MM.1S (cell line): ENCODE measurements at regions not wholly inside any gene's neighbourhood (a gene's known extent, or its start where the extent isn't known, plus 50 kb on each side); places are given as distances from the start of the nearest gene placed in this dataset.

Experiments used
- CTCF ChIP-seq: fragments of 300-600 bp; sonication (generic); IDR thresholded peaks from 2 replicates; pipeline ENCODE4 v1.5.1; 2016; ENCODE audit warnings: antibody characterized with exemption, low read length, mixed read lengths
- EZH2 ChIP-seq: fragments of 300-600 bp; sonication (generic); optimal IDR thresholded peaks from 2 replicates; pipeline ENCODE3; 2017; ENCODE audit warnings: low read depth, mild to moderate bottlenecking, antibody characterized with exemption, low read length, mixed read lengths

DNA sequence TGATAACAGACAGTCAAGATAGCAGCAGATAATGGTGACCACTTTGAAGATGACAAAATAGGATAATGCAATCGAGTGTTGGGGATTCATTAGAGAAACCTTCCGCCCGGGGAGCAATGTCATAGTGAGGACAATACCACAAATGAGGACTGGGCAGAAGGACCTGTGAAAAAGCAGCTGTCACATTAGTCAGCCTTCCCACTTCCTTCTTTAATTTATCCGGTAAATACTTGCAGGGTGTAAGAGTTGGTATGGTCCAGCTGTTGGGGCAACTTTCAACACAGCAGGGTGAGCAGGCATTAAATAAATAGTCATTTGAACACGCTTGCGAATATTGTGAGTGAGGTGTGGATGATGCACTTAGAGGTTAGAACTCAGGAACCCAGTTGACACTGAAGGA lies 132.5 kb upstream of the KIRREL3 start:
- TF ChIP-seq CTCF = no peak
- no peak for TF ChIP-seq EZH2
